A549 (cell line): ENCODE measurements at regions not wholly inside any gene's neighbourhood (a gene's known extent, or its start where the extent isn't known, plus 50 kb on each side); places are given as distances from the start of the nearest gene placed in this dataset.

ENCODE experiments used
- KDM1A ChIP-seq: fragments of 200-600 bp; sonication (generic); IDR thresholded peaks from 2 replicates; pipeline ENCODE4 v1.6.1; 2016; ENCODE audit warnings: low read depth, mild to moderate bottlenecking
- POLR2A ChIP-seq: IDR thresholded peaks from 2 replicates; pipeline ENCODE4 v1.6.1; 2012; ENCODE audit warnings: mild to moderate bottlenecking, low read length
- TF ChIP-seq, protein P1 (sequence below): fragments of >200 bp; sonication (Bioruptor Twin); formaldehyde crosslinking; IDR thresholded peaks from 3 replicates; pipeline ENCODE4 v1.5.1; 2016

DNA sequence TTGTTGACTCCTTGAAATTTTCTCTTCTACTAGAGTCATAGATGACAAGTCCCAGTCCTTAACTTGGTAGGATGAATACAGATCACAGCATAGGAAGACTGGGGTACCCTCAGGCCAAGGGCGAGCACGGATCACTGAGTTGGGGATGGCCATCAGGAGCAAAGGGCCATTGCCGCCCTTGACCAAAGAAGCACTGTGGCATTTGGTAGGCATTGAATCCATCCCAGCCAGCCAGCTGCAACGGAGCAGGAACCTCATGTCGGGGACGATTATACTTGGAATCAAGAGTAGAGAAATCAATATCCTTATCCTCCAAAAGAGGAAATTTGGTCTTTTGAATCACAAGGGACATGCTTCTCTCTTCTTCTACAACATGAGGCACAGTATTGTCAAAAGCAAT, 50.1 kb upstream of the ZNF573 start:
- TF ChIP-seq, protein P1, sequence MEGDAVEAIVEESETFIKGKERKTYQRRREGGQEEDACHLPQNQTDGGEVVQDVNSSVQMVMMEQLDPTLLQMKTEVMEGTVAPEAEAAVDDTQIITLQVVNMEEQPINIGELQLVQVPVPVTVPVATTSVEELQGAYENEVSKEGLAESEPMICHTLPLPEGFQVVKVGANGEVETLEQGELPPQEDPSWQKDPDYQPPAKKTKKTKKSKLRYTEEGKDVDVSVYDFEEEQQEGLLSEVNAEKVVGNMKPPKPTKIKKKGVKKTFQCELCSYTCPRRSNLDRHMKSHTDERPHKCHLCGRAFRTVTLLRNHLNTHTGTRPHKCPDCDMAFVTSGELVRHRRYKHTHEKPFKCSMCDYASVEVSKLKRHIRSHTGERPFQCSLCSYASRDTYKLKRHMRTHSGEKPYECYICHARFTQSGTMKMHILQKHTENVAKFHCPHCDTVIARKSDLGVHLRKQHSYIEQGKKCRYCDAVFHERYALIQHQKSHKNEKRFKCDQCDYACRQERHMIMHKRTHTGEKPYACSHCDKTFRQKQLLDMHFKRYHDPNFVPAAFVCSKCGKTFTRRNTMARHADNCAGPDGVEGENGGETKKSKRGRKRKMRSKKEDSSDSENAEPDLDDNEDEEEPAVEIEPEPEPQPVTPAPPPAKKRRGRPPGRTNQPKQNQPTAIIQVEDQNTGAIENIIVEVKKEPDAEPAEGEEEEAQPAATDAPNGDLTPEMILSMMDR = no peak
- TF ChIP-seq KDM1A = no peak
- no peak for TF ChIP-seq POLR2A
